GM19238 (cell line): ENCODE measurements at regions not wholly inside any gene's neighbourhood (a gene's known extent, or its start where the extent isn't known, plus 50 kb on each side); places are given as distances from the start of the nearest gene placed in this dataset.
"Not testable (repeated sequence)": the region's sequence is repeated elsewhere in the genome, so short reads cannot be mapped to it uniquely, and the experiment has no call there.

Experiments
- DNase-seq: peaks from one replicate; pipeline ENCODE4 v3.0.0; 2011; ENCODE audit warnings: low spot score; ENCODE audit not compliant: insufficient read length

GRCh38 chr6:12348530-12349511 lies 58.7 kb downstream of the EDN1 start:
- no peak for DNase-seq

- DNase-seq: no peak
Observed at GRCh38 chr6:12350644-12351170, 60.5 kb downstream of the EDN1 start.

- DNase-seq: no peak
Observed at GRCh38 chr6:12351672-12352071, 61.5 kb downstream of the EDN1 start.

GRCh38 chr6:12353731-12354130 lies 63.6 kb downstream of the EDN1 start:
- no peak for DNase-seq

GRCh38 chr6:12354499-12354898 lies 64.3 kb downstream of the EDN1 start:
- no peak for DNase-seq

- DNase-seq: no peak
Observed at GRCh38 chr6:12355354-12355753, 65.2 kb downstream of the EDN1 start.

- DNase-seq: no peak
Observed at GRCh38 chr6:12356431-12356830, 66.3 kb downstream of the EDN1 start.

- DNase-seq: peak; percentile 29
Observed at GRCh38 chr6:12356983-12357972, 67.1 kb downstream of the EDN1 start.

GRCh38 chr6:12359036-12359435 lies 68.9 kb downstream of the EDN1 start:
- no peak for DNase-seq

- no peak for DNase-seq
Observed at GRCh38 chr6:12361042-12361765, 71.0 kb downstream of the EDN1 start.

GRCh38 chr6:12363277-12363650 lies 73.1 kb downstream of the EDN1 start:
- DNase-seq: not testable (repeated sequence)

- DNase-seq: no peak
Observed at GRCh38 chr6:12363651-12364381, 73.7 kb downstream of the EDN1 start.

GRCh38 chr6:12364621-12365020 lies 74.5 kb downstream of the EDN1 start:
- no peak for DNase-seq

GRCh38 chr6:12366731-12367130 lies 76.6 kb downstream of the EDN1 start:
- DNase-seq: no peak

- no peak for DNase-seq
Observed at GRCh38 chr6:12367412-12367811, 77.3 kb downstream of the EDN1 start.

- DNase-seq: no peak
Observed at GRCh38 chr6:12369355-12369754, 79.2 kb downstream of the EDN1 start.

- DNase-seq: peak; percentile 12
Observed at GRCh38 chr6:12369781-12370262, 79.7 kb downstream of the EDN1 start.

GRCh38 chr6:12371151-12371550 lies 81.0 kb downstream of the EDN1 start:
- no peak for DNase-seq

GRCh38 chr6:12371641-12372146 lies 81.5 kb downstream of the EDN1 start:
- no peak for DNase-seq

GRCh38 chr6:12379181-12379580 lies 89.0 kb downstream of the EDN1 start:
- no peak for DNase-seq
